Breast epithelium (tissue), 3 donors: ENCODE measurements at regions not wholly inside any gene's neighbourhood (a gene's known extent, or its start where the extent isn't known, plus 50 kb on each side); places are given as distances from the start of the nearest gene placed in this dataset.

ENCODE experiments used
- POLR2A ChIP-seq: fragments of 450-650 bp; IDR thresholded peaks from one replicate; pipeline ENCODE4 v1.6.1; 2016; ENCODE audit warnings: antibody characterized with exemption, mild to moderate bottlenecking, moderate library complexity
- POLR2AphosphoS5 ChIP-seq, 3 donors: sonication (generic); formaldehyde crosslinking; IDR thresholded peaks; one replicate each; pipeline ENCODE4 v1.6.1; 2017; ENCODE audit warnings: antibody characterized with exemption in 3 of 3
- TF ChIP-seq, protein P1 (sequence below), 3 donors: fragments of 450-650 bp; IDR thresholded peaks; one replicate each; pipeline ENCODE4 v1.5.1; 2016 to 2017; ENCODE audit warnings: antibody characterized with exemption in 3 of 3, mild to moderate bottlenecking in 3 of 3, moderate library complexity in 3 of 3

DNA sequence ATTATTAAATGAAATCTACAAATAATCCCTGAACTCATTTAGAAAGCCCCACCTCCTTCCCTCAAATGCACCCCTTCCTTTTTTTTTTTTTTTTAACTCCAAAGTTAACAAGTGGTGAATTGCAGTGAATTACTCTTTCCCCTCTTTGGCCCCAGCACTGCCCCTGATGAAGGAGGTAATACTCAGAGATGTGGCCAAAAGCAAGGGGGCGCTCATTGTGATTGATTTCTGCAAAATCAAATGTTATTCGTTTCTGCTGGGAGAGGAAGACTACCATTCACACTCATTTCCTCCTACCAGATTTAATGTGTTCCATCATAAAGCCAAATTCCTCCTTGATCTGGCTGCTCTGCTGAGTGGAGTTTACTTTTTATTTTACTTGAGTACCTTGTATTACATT is 259.4 kb downstream of the GPD2 start:
- TF ChIP-seq, protein P1, sequence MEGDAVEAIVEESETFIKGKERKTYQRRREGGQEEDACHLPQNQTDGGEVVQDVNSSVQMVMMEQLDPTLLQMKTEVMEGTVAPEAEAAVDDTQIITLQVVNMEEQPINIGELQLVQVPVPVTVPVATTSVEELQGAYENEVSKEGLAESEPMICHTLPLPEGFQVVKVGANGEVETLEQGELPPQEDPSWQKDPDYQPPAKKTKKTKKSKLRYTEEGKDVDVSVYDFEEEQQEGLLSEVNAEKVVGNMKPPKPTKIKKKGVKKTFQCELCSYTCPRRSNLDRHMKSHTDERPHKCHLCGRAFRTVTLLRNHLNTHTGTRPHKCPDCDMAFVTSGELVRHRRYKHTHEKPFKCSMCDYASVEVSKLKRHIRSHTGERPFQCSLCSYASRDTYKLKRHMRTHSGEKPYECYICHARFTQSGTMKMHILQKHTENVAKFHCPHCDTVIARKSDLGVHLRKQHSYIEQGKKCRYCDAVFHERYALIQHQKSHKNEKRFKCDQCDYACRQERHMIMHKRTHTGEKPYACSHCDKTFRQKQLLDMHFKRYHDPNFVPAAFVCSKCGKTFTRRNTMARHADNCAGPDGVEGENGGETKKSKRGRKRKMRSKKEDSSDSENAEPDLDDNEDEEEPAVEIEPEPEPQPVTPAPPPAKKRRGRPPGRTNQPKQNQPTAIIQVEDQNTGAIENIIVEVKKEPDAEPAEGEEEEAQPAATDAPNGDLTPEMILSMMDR (IDR thresholded peaks at IDR 0.05): no peak
- TF ChIP-seq POLR2AphosphoS5 (IDR thresholded peaks at IDR 0.05) (no peak), POLR2A (no peak)
